HG02678 (cell line): ENCODE measurements at regions not wholly inside any gene's neighbourhood (a gene's known extent, or its start where the extent isn't known, plus 50 kb on each side); places are given as distances from the start of the nearest gene placed in this dataset.

Experiments
- ATAC-seq: cut with Tn5 transposase; IDR thresholded peaks from one replicate; pipeline ENCODE4 v1.9.1; 2021; ENCODE audit warnings: mild to moderate bottlenecking, moderate library complexity; ENCODE audit not compliant: unreplicated experiment

- ATAC-seq: no peak
Measured at GRCh38 chr1:234691567-234691966, 81.6 kb upstream of the IRF2BP2 start.

- no peak for ATAC-seq
Measured at GRCh38 chr1:234690872-234691271, 80.9 kb upstream of the IRF2BP2 start.

- no peak for ATAC-seq
Measured at GRCh38 chr1:234689236-234689635, 79.3 kb upstream of the IRF2BP2 start.

GRCh38 chr1:234687011-234687410 lies 77.0 kb upstream of the IRF2BP2 start:
- ATAC-seq: no peak

- ATAC-seq: no peak
Measured at GRCh38 chr1:234686035-234686434, 76.1 kb upstream of the IRF2BP2 start.

GRCh38 chr1:234684856-234685255 lies 74.9 kb upstream of the IRF2BP2 start:
- no peak for ATAC-seq

GRCh38 chr1:234683861-234684632 lies 74.1 kb upstream of the IRF2BP2 start:
- ATAC-seq: no peak

GRCh38 chr1:234683127-234683860 lies 73.3 kb upstream of the IRF2BP2 start:
- ATAC-seq: no peak

- no peak for ATAC-seq
Measured at GRCh38 chr1:234681990-234682389, 72.0 kb upstream of the IRF2BP2 start.

GRCh38 chr1:234681065-234681464 lies 71.1 kb upstream of the IRF2BP2 start:
- no peak for ATAC-seq

GRCh38 chr1:234680331-234680904 lies 70.4 kb upstream of the IRF2BP2 start:
- ATAC-seq: no peak

GRCh38 chr1:234676103-234676594 lies 66.2 kb upstream of the IRF2BP2 start:
- peak; percentile 76 for ATAC-seq

GRCh38 chr1:234675572-234675971 lies 65.6 kb upstream of the IRF2BP2 start:
- no peak for ATAC-seq

GRCh38 chr1:234675006-234675405 lies 65.0 kb upstream of the IRF2BP2 start:
- ATAC-seq: no peak

- no peak for ATAC-seq
Measured at GRCh38 chr1:234674218-234674815, 64.3 kb upstream of the IRF2BP2 start.

- no peak for ATAC-seq
Measured at GRCh38 chr1:234672349-234673135, 62.6 kb upstream of the IRF2BP2 start.

GRCh38 chr1:234670967-234671626 lies 61.1 kb upstream of the IRF2BP2 start:
- no peak for ATAC-seq

GRCh38 chr1:234669499-234669898 lies 59.5 kb upstream of the IRF2BP2 start:
- no peak for ATAC-seq

- no peak for ATAC-seq
Measured at GRCh38 chr1:234668577-234668955, 58.6 kb upstream of the IRF2BP2 start.
